ENCODE measurements at regions not wholly inside any gene's neighbourhood (a gene's known extent, or its start where the extent isn't known, plus 50 kb on each side); places are given as distances from the start of the nearest gene placed in this dataset.

- TF ChIP-seq, protein P1, sequence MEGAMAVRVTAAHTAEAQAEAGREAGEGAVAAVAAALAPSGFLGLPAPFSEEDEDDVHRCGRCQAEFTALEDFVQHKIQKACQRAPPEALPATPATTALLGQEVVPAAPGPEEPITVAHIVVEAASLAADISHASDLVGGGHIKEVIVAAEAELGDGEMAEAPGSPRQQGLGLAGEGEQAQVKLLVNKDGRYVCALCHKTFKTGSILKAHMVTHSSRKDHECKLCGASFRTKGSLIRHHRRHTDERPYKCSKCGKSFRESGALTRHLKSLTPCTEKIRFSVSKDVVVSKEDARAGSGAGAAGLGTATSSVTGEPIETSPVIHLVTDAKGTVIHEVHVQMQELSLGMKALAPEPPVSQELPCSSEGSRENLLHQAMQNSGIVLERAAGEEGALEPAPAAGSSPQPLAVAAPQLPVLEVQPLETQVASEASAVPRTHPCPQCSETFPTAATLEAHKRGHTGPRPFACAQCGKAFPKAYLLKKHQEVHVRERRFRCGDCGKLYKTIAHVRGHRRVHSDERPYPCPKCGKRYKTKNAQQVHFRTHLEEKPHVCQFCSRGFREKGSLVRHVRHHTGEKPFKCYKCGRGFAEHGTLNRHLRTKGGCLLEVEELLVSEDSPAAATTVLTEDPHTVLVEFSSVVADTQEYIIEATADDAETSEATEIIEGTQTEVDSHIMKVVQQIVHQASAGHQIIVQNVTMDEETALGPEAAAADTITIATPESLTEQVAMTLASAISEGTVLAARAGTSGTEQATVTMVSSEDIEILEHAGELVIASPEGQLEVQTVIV (IDR thresholded peaks at IDR 0.05; ENCODE audit: borderline replicate concordance, partially characterized antibody): no peak
- no peak for TF ChIP-seq SREBF1 (IDR thresholded peaks at IDR 0.05; ENCODE audit: low read length)
Measured at GRCh38 chr19:27865927-27866777, 1346.8 kb downstream of the UQCRFS1 start (continued).

GRCh38 chr19:27861411-27861975 is 1351.5 kb downstream of the UQCRFS1 start:
- in situ Hi-C loops (cut with MboI) (no loop called here), intact Hi-C loops (cut with micrococcal nuclease; ENCODE audit: unreplicated experiment) (no loop called here)
- Histone ChIP-seq H3K36me3 (ENCODE audit: control insufficient read depth in 2 of 2, insufficient read depth in 2 of 2, low read length in 1 of 2) (no peaks in the 10 kb centered on the region), H3K27me3 (replicated peaks in 1 of 2; ENCODE audit: control insufficient read depth in 2 of 2, insufficient read depth in 2 of 2, low read length in 1 of 2) (no peaks in the 10 kb centered on the region), H3K9me3 (replicated peaks; ENCODE audit: control insufficient read depth, insufficient read depth, low read length) (no peaks in the 10 kb centered on the region; the same call in 2 of the 3 replicates), H3K4me1 (ENCODE audit: control insufficient read depth, insufficient read depth, low read length) (no peaks in the 10 kb centered on the region), H2AFZ (ENCODE audit: control insufficient read depth, low read depth, low read length) (no peak overlapping the region), H3K4me3 (no peak overlapping the region), H3K9ac (ENCODE audit: control insufficient read depth, insufficient read depth, low read length) (no peak overlapping the region), H3K4me2 (ENCODE audit: control insufficient read depth, insufficient read depth) (no peak overlapping the region), H4K20me1 (ENCODE audit: control insufficient read depth, insufficient read depth) (no peaks in the 10 kb centered on the region), H3K27ac (ENCODE audit: control insufficient read depth, insufficient read depth) (no peak overlapping the region), H3K79me2 (ENCODE audit: control insufficient read depth, insufficient read depth, low read length) (no peaks in the 10 kb centered on the region)
- ATAC-seq: no peak
- SMC1A ChIA-PET (ENCODE audit: uncharacterized antibody, unreplicated experiment): no interaction called here
- CTCF ChIA-PET: no interaction called here
- WGBS (ENCODE audit: insufficient coverage, insufficient replicate concordance, low lambda C conversion rate, missing lambda C conversion rate): 36% methylated on average over 8 of the region's 8 CpGs
- no TSS peak for BruUV-seq (replicated peaks)
- POLR2A ChIA-PET: no interaction called here
- RAD21 ChIA-PET (ENCODE audit: unreplicated experiment): no interaction called here
- DNase-seq (ENCODE audit: low read depth, low spot score): no peak
- no peak for FAIRE-seq
- TF ChIP-seq BRCA1 (IDR thresholded peaks at IDR 0.05; ENCODE audit: low read depth, low read length) (no peak), YBX1 (IDR thresholded peaks at IDR 0.05) (no peak)
- TF ChIP-seq, protein P2, sequence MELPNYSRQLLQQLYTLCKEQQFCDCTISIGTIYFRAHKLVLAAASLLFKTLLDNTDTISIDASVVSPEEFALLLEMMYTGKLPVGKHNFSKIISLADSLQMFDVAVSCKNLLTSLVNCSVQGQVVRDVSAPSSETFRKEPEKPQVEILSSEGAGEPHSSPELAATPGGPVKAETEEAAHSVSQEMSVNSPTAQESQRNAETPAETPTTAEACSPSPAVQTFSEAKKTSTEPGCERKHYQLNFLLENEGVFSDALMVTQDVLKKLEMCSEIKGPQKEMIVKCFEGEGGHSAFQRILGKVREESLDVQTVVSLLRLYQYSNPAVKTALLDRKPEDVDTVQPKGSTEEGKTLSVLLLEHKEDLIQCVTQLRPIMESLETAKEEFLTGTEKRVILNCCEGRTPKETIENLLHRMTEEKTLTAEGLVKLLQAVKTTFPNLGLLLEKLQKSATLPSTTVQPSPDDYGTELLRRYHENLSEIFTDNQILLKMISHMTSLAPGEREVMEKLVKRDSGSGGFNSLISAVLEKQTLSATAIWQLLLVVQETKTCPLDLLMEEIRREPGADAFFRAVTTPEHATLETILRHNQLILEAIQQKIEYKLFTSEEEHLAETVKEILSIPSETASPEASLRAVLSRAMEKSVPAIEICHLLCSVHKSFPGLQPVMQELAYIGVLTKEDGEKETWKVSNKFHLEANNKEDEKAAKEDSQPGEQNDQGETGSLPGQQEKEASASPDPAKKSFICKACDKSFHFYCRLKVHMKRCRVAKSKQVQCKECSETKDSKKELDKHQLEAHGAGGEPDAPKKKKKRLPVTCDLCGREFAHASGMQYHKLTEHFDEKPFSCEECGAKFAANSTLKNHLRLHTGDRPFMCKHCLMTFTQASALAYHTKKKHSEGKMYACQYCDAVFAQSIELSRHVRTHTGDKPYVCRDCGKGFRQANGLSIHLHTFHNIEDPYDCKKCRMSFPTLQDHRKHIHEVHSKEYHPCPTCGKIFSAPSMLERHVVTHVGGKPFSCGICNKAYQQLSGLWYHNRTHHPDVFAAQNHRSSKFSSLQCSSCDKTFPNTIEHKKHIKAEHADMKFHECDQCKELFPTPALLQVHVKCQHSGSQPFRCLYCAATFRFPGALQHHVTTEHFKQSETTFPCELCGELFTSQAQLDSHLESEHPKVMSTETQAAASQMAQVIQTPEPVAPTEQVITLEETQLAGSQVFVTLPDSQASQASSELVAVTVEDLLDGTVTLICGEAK (IDR thresholded peaks at IDR 0.05; ENCODE audit: borderline replicate concordance): no peak
